ENCODE measurements at regions not wholly inside any gene's neighbourhood (a gene's known extent, or its start where the extent isn't known, plus 50 kb on each side); places are given as distances from the start of the nearest gene placed in this dataset.

- TF ChIP-seq CTCF (IDR thresholded peaks at IDR 0.05 in 4 of 5, conservative IDR thresholded peaks at IDR 0.05 in 1 of 5) = no peak
- no peak for TF ChIP-seq POLR2A (IDR thresholded peaks at IDR 0.05)
Observed at GRCh38 chr4:11843927-11844326, 415.2 kb upstream of the HS3ST1 start.
